GM19238 (cell line): ENCODE measurements at regions not wholly inside any gene's neighbourhood (a gene's known extent, or its start where the extent isn't known, plus 50 kb on each side); places are given as distances from the start of the nearest gene placed in this dataset.

Experiments
- DNase-seq: peaks from one replicate; pipeline ENCODE4 v3.0.0; 2011; ENCODE audit warnings: low spot score; ENCODE audit not compliant: insufficient read length

DNA sequence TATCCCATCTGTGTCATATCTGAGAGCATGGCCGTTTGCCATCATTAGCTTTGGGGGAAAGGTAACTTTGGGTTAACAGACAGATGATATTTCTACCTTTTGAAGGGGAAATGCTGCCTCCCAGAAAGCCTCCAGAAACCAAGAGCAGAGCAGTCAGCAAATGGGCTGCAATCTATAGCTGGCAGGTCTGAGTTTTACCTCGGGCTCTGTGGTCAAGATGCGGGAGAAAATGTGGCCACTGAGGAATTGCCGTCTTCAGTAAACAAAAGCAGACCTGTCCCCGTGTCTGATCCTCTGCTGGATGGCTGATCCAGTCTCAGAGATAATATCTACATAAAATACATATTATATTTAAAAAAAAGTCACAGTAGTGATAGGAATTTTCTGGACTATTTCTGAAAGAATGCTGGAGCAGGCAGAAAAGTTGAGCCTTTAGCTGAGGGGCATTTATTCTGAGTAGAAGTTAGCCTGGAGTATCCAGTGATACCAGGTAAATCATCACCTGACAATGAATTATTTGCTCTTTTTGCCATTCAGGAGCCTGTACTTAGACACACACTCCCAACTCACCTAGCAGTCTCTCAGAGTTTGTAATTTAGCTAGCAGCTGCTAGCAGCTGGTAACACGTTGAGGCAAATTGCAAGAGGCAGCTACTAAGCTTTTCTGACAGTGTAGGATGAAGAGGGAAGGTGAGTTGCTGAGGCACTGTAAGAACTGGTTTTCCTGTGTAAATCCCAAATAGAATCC, 285.3 kb upstream of the RARB start:
- DNase-seq: no peak

GRCh38 chr3:25143356-25144025, 284.6 kb upstream of the RARB start:
- no peak for DNase-seq

DNA sequence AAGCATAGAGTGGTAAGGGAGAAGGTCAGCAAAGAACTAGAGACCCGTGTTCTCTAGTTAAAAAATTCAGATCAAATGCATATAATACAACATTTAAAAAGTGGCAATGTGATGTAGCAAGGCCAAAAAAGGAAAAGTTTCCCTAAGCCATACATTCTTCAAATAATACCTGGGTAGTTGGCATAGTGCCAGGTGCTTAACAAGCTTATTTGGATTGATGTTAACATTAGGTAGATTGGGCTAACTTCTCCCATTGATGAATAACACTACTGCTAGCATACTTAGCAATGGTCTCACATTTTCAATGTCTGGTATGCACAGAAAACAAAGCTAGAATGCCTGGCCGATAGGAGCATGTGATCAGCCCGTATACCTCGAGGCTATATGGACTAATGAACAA, 283.6 kb upstream of the RARB start:
- no peak for DNase-seq

GRCh38 chr3:25145176-25145575, 282.9 kb upstream of the RARB start:
- DNase-seq: no peak

GRCh38 chr3:25150199-25150598, 277.9 kb upstream of the RARB start:
- DNase-seq: no peak

- no peak for DNase-seq
These were observed 276.7 kb upstream of the RARB start for GRCh38 chr3:25151281-25151902.

GRCh38 chr3:25151903-25152295, 276.2 kb upstream of the RARB start:
- DNase-seq: no peak

- DNase-seq: no peak
These were observed 274.9 kb upstream of the RARB start for GRCh38 chr3:25153136-25153535.

DNA sequence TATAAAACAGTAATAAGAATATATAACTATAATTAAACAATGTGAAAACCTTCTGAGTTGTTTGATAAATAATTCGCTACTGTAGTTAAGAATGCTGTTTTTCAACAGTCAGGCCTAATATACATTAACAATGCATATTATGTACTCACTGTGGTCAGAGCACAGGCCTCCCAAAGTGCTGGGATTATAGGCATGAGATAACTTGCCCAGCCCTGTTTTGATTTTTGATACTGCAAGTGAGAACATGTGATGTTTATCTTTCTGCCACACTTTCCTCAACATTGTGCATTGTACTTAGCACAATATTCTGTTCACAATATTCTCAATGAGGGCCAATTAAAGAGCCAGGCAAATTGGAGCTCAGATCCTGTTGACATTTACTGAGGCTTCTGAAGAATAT, 274.5 kb upstream of the RARB start:
- DNase-seq: no peak

- DNase-seq: no peak
These were observed 272.2 kb upstream of the RARB start for GRCh38 chr3:25155652-25156471.

GRCh38 chr3:25156626-25157025, 271.4 kb upstream of the RARB start:
- no peak for DNase-seq

DNA sequence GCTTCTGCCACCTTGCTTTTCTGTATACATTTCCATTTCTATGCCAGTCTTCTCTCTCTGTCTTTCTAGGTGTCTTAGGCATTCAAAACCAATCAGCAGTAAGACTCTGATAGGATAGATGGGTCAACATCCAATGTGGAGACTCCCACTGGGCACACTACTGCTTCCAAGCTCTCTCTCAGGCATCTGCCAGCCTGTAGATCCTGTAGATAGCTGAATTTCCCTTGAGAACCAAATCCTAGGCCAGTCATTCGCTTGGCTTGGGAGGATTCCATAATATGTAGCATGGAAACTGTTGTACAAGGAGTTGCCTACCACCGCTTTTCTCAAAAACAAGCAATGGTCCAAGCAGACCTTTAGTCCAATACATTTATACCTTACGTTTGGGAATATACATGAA, 262.8 kb upstream of the RARB start:
- DNase-seq: no peak

- no peak for DNase-seq
These were observed 262.0 kb upstream of the RARB start for GRCh38 chr3:25166016-25166415.

DNA sequence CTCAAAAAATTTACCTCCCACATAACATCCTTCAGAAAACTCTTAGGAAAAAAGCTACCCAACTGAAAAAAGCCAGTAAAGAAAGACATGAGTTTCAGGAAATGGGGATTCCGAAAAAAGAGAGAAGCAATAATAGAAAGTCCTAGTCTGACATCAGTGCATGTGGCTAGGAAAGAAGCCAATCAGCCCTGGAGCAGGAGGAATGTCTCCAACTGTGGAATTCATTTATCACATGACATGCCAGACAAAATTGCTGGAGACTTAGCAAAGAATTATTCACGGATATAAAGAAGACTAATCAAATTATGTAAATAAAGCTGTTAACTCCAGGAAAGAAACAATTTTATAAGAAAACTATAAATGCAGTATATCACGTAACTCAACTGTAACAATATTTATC, 258.9 kb upstream of the RARB start:
- DNase-seq: no peak

GRCh38 chr3:25170021-25170420, 258.0 kb upstream of the RARB start:
- no peak for DNase-seq

DNA sequence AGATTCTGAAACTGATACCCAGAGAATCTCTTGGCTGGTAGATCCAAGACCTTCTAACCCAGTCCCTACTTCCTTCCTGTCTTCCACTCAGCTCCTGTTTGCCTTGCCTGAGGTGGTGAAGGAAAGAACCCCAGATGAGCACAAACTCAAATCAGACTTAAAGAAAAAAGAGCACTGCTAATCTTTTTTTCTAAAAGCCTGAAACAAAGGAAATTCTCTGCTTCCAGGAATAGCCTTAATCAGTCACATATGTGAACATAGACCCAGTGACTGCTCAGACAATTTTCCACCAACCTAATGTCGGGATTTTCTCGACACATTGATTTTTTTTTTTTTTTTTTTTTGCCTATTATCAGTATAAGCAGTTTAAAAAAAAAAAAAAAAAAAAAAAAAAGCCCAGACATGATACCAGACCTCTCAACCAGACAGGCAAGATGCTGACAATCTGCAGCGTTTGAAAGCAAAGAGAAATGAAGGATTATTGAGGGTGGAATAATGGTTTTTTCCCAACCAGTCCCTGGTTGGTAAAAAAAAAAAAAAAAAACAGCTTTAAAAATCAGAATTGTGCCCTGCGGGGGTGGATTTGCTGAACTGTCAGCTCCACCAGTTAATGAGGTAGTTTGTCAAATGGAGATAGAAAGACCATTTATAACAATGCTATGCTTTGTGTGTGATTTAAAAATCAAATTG, 256.8 kb upstream of the RARB start:
- DNase-seq: no peak

- DNase-seq: no peak
These were observed 256.2 kb upstream of the RARB start for GRCh38 chr3:25171897-25172296.

GRCh38 chr3:25173606-25174005, 254.5 kb upstream of the RARB start:
- no peak for DNase-seq

- DNase-seq: no peak
These were observed 253.8 kb upstream of the RARB start for GRCh38 chr3:25174251-25174650.

DNA sequence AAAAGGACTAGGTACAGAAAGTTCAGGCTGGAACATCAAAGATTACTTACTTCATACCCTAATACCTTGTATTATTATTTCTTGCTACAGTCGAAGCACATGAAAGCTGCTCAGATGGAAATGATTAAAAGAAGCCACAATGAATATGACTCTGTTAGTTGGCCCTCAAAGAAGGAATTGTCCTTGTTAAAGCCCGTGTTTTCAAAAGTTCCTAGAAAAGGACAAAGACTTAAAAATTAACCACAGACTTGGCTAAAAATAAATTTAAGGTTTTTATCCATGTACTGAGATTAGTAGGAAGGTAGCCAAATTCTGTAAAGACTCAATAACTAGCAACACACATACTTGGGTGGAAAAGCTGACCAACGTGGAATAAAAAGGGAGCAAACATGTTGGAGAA, 251.0 kb upstream of the RARB start:
- DNase-seq: no peak

GRCh38 chr3:25178672-25179071, 249.4 kb upstream of the RARB start:
- DNase-seq: no peak
